HepG2 (cell line): ENCODE measurements at regions not wholly inside any gene's neighbourhood (a gene's known extent, or its start where the extent isn't known, plus 50 kb on each side); places are given as distances from the start of the nearest gene placed in this dataset.

ENCODE experiments used
- ATF3 ChIP-seq: sonication (generic); formaldehyde crosslinking; IDR thresholded peaks from 2 replicates; pipeline ENCODE4 v1.4.0; 2020; ENCODE audit warnings: missing genetic modification reagents
- BCL3 ChIP-seq: sonication (generic); formaldehyde crosslinking; IDR thresholded peaks from 2 replicates; pipeline ENCODE4 v1.5.1; 2020; ENCODE audit warnings: mild to moderate bottlenecking, missing genetic modification reagents, moderate library complexity
- CCAR2 ChIP-seq: fragments of 200-400 bp; formaldehyde crosslinking; optimal IDR thresholded peaks from 2 replicates; pipeline ENCODE3; 2018; ENCODE audit warnings: low read depth, mild to moderate bottlenecking, low read length, moderate library complexity
- CHCHD3 ChIP-seq: sonication (generic); formaldehyde crosslinking; IDR thresholded peaks from 2 replicates; pipeline ENCODE4 v1.8.0; 2022; ENCODE audit warnings: mild to moderate bottlenecking, missing genetic modification reagents, moderate library complexity
- E2F1 ChIP-seq: sonication (generic); formaldehyde crosslinking; IDR thresholded peaks from 2 replicates; pipeline ENCODE4 v1.5.0; 2020; ENCODE audit warnings: missing genetic modification reagents
- GATAD1 ChIP-seq: IDR thresholded peaks from 2 replicates; pipeline ENCODE4 v1.6.1; 2016; ENCODE audit warnings: missing genetic modification reagents, missing compliant biosample characterization
- HNF1B ChIP-seq: sonication (generic); formaldehyde crosslinking; IDR thresholded peaks from 2 replicates; pipeline ENCODE4 v1.5.1; 2020; ENCODE audit warnings: mild to moderate bottlenecking, moderate library complexity, missing genetic modification reagents
- HNRNPUL1 ChIP-seq: fragments of 200-400 bp; formaldehyde crosslinking; IDR thresholded peaks from 2 replicates; pipeline ENCODE4 v1.6.1; 2017; ENCODE audit warnings: low read depth, mild to moderate bottlenecking, low read length, moderate library complexity
- HOXD1 ChIP-seq: sonication (generic); formaldehyde crosslinking; IDR thresholded peaks from 2 replicates; pipeline ENCODE4 v1.5.0; 2020; ENCODE audit warnings: missing genetic modification reagents
- KDM1A ChIP-seq: IDR thresholded peaks from 2 replicates; pipeline ENCODE4 v1.6.1; 2016; ENCODE audit warnings: missing compliant biosample characterization
- MATR3 ChIP-seq: sonication (generic); formaldehyde crosslinking; IDR thresholded peaks from 2 replicates; pipeline ENCODE4 v1.4.0; 2020; ENCODE audit warnings: missing genetic modification reagents
- NAIF1 ChIP-seq: sonication (generic); formaldehyde crosslinking; IDR thresholded peaks from 2 replicates; pipeline ENCODE4 v1.5.0; 2020; ENCODE audit warnings: mild to moderate bottlenecking, missing genetic modification reagents, borderline replicate concordance
- NBN ChIP-seq: fragments of 450-650 bp; conservative IDR thresholded peaks from 2 replicates; pipeline ENCODE4 v1.6.1; 2017
- NCOA5 ChIP-seq: sonication (generic); formaldehyde crosslinking; IDR thresholded peaks from 2 replicates; pipeline ENCODE4 v1.4.0; 2020; ENCODE audit warnings: missing genetic modification reagents
- PCBP1 ChIP-seq: fragments of 200-400 bp; formaldehyde crosslinking; IDR thresholded peaks from 2 replicates; pipeline ENCODE4 v1.6.1; 2017; ENCODE audit warnings: mild to moderate bottlenecking, low read depth, low read length, borderline replicate concordance
- RBM39 ChIP-seq: fragments of 200-400 bp; formaldehyde crosslinking; IDR thresholded peaks from one replicate; pipeline ENCODE4 v1.6.1; 2018; ENCODE audit warnings: antibody characterized with exemption, mild to moderate bottlenecking, low read depth, low read length; ENCODE audit not compliant: poor library complexity, severe bottlenecking
- SATB2 ChIP-seq: sonication (generic); formaldehyde crosslinking; IDR thresholded peaks from 2 replicates; pipeline ENCODE4 v1.5.0; 2020; ENCODE audit warnings: missing genetic modification reagents
- SIX4 ChIP-seq: sonication (generic); formaldehyde crosslinking; IDR thresholded peaks from 2 replicates; pipeline ENCODE4 v1.4.0; 2020; ENCODE audit warnings: missing genetic modification reagents
- ZNF17 ChIP-seq: sonication (generic); formaldehyde crosslinking; IDR thresholded peaks from 2 replicates; pipeline ENCODE4 v1.5.0; 2020; ENCODE audit warnings: mild to moderate bottlenecking, missing genetic modification reagents
- ZNF18 ChIP-seq: sonication (generic); formaldehyde crosslinking; IDR thresholded peaks from 2 replicates; pipeline ENCODE4 v1.8.0; 2022; ENCODE audit warnings: mild to moderate bottlenecking, missing genetic modification reagents; ENCODE audit not compliant: insufficient replicate concordance
- ZNF264 ChIP-seq: sonication (generic); formaldehyde crosslinking; IDR thresholded peaks from 2 replicates; pipeline ENCODE4 v1.4.0; 2020; ENCODE audit warnings: missing genetic modification reagents
- ZNF432 ChIP-seq: sonication (generic); formaldehyde crosslinking; IDR thresholded peaks from 2 replicates; pipeline ENCODE4 v1.5.0; 2020; ENCODE audit warnings: missing genetic modification reagents, mild to moderate bottlenecking, borderline replicate concordance
- ZNF598 ChIP-seq: sonication (generic); formaldehyde crosslinking; IDR thresholded peaks from 2 replicates; pipeline ENCODE4 v1.5.1; 2020; ENCODE audit warnings: mild to moderate bottlenecking, missing genetic modification reagents, borderline replicate concordance
- ZNF749 ChIP-seq: sonication (generic); formaldehyde crosslinking; IDR thresholded peaks from 2 replicates; pipeline ENCODE4 v1.8.0; 2022; ENCODE audit warnings: mild to moderate bottlenecking, missing genetic modification reagents, moderate library complexity, borderline replicate concordance
- ZNF773 ChIP-seq: sonication (generic); formaldehyde crosslinking; IDR thresholded peaks from 2 replicates; pipeline ENCODE4 v1.4.0; 2020; ENCODE audit warnings: missing genetic modification reagents, borderline replicate concordance

GRCh38 chr20:25865715-25866656, 169.3 kb upstream of the ZNF337 start (continued):
- TF ChIP-seq CHCHD3 (CRISPR knock-in tag) (no peak), GATAD1 (CRISPR knock-in tag) (no peak), NAIF1 (CRISPR knock-in tag) (no peak), PCBP1 (no peak), ZNF264 (CRISPR knock-in tag) (no peak), ZNF749 (CRISPR knock-in tag) (no peak), ZNF17 (no peak), HNF1B (CRISPR knock-in tag) (no peak), KDM1A (CRISPR knock-in tag) (no peak), ZNF598 (CRISPR knock-in tag) (peak; percentile 51; the same call in 1 of the 2 replicates), HOXD1 (no peak), CCAR2 (no peak), BCL3 (CRISPR knock-in tag) (no peak), RBM39 (no peak), MATR3 (CRISPR knock-in tag) (no peak), SIX4 (CRISPR knock-in tag) (no peak), E2F1 (CRISPR knock-in tag) (no peak), HNRNPUL1 (no peak), NCOA5 (no peak), ATF3 (CRISPR knock-in tag) (no peak), ZNF432 (CRISPR knock-in tag) (no peak), ZNF18 (CRISPR knock-in tag) (no peak), NBN (no peak), ZNF773 (CRISPR knock-in tag) (no peak), SATB2 (CRISPR knock-in tag) (no peak)
